Mesenchymal stem cell (in vitro differentiated cells and primary cell): ENCODE measurements at regions not wholly inside any gene's neighbourhood (a gene's known extent, or its start where the extent isn't known, plus 50 kb on each side); places are given as distances from the start of the nearest gene placed in this dataset.

Source experiments
- DNase-seq: peaks from one replicate; pipeline ENCODE4 v3.0.0-alpha.2; 2013
- H2AFZ ChIP-seq: one replicate; pipeline ENCODE4 v1.6.1; 2013; ENCODE audit warnings: low read depth, mild to moderate bottlenecking, control low read depth, inconsistent platforms, low read length, moderate library complexity
- H2AK5ac ChIP-seq: 2 replicates; pipeline ENCODE4 v1.6.1; 2013; ENCODE audit warnings: low read length, moderate library complexity, mild to moderate bottlenecking, inconsistent platforms; ENCODE audit not compliant: severe bottlenecking
- H2BK120ac ChIP-seq: one replicate; pipeline ENCODE4 v1.6.1; 2013; ENCODE audit warnings: low read depth, mild to moderate bottlenecking, inconsistent platforms, low read length, moderate library complexity
- H2BK12ac ChIP-seq, 2 experiments: one replicate each; pipeline ENCODE4 v1.6.1; 2013; ENCODE audit warnings: inconsistent platforms in 2 of 2, low read length in 2 of 2, mild to moderate bottlenecking in 2 of 2, moderate library complexity in 2 of 2, control low read depth in 1 of 2
- H2BK15ac ChIP-seq: one replicate; pipeline ENCODE4 v1.6.1; 2013; ENCODE audit warnings: mild to moderate bottlenecking, low read depth, inconsistent platforms; ENCODE audit not compliant: poor library complexity, severe bottlenecking
- H2BK5ac ChIP-seq: 2 replicates; pipeline ENCODE4 v1.6.1; 2013; ENCODE audit warnings: low read depth, mild to moderate bottlenecking, low read length, control low read depth, inconsistent platforms; ENCODE audit not compliant: poor library complexity, severe bottlenecking
- H3K14ac ChIP-seq, 2 experiments: one replicate each; pipeline ENCODE4 v1.6.1; 2013; ENCODE audit warnings: inconsistent platforms in 2 of 2, low read length in 2 of 2, control low read depth in 1 of 2, mild to moderate bottlenecking in 1 of 2, moderate library complexity in 1 of 2
- H3K18ac ChIP-seq, 2 experiments: one replicate each; pipeline ENCODE4 v1.6.1; 2013; ENCODE audit warnings: inconsistent platforms in 2 of 2, low read length in 2 of 2, control low read depth in 1 of 2, low read depth in 1 of 2, mild to moderate bottlenecking in 1 of 2
- H3K23ac ChIP-seq, 2 experiments: one replicate each; pipeline ENCODE4 v1.6.1; 2013; ENCODE audit warnings: inconsistent platforms in 2 of 2, low read length in 2 of 2, mild to moderate bottlenecking in 2 of 2, moderate library complexity in 2 of 2, control low read depth in 1 of 2
- H3K27ac ChIP-seq: 2 replicates; pipeline ENCODE4 v1.5.1; 2013; ENCODE audit warnings: mild to moderate bottlenecking, moderate library complexity, low read length, control low read depth, inconsistent platforms; ENCODE audit not compliant: poor library complexity, severe bottlenecking
- H3K27me3 ChIP-seq, 2 experiments: 2 replicates each; pipeline versions ENCODE4 v1.6.1 to v1.7.0; 2013; ENCODE audit warnings: low read length in 2 of 2, mild to moderate bottlenecking in 2 of 2, moderate library complexity in 2 of 2, control low read depth in 1 of 2, inconsistent platforms in 1 of 2; ENCODE audit not compliant: control insufficient read depth in 1 of 2, insufficient read depth in 1 of 2
- H3K36me3 ChIP-seq, 2 experiments: 2 replicates each; pipeline versions ENCODE4 v1.6.1 to v1.7.0; 2013; ENCODE audit warnings: low read length in 2 of 2, control low read depth in 1 of 2, inconsistent platforms in 1 of 2, low read depth in 1 of 2, mild to moderate bottlenecking in 1 of 2; ENCODE audit not compliant: insufficient read depth in 2 of 2, control insufficient read depth in 1 of 2
- H3K4ac ChIP-seq, 2 experiments: one replicate each; pipeline ENCODE4 v1.6.1; 2013; ENCODE audit warnings: inconsistent platforms in 2 of 2, low read length in 2 of 2, mild to moderate bottlenecking in 2 of 2, moderate library complexity in 2 of 2, control low read depth in 1 of 2, low read depth in 1 of 2
- H3K4me1 ChIP-seq: 2 replicates; pipeline ENCODE4 v1.6.1; 2013; ENCODE audit warnings: low read depth, low read length, control low read depth; ENCODE audit not compliant: control insufficient read depth, insufficient read depth
- H3K4me2 ChIP-seq: 2 replicates; pipeline ENCODE4 v1.6.1; 2013; ENCODE audit warnings: low read length, mild to moderate bottlenecking, inconsistent platforms; ENCODE audit not compliant: poor library complexity, severe bottlenecking
- H3K4me3 ChIP-seq, 2 experiments: 2 replicates each; pipeline versions ENCODE4 v1.5.1 to v1.7.0; 2013; ENCODE audit warnings: low read length in 2 of 2, mild to moderate bottlenecking in 2 of 2, control low read depth in 1 of 2, low read depth in 1 of 2; ENCODE audit not compliant: insufficient read depth in 1 of 2
- H3K79me1 ChIP-seq: replicated peaks from 2 replicates; pipeline ENCODE4 v1.6.1; 2013; ENCODE audit warnings: mild to moderate bottlenecking, control low read depth, low read length, inconsistent platforms; ENCODE audit not compliant: poor library complexity, severe bottlenecking
- H3K9ac ChIP-seq: 2 replicates; pipeline ENCODE4 v1.7.0; 2013; ENCODE audit warnings: mild to moderate bottlenecking, low read length, moderate library complexity
- H3K9me3 ChIP-seq: 2 replicates; pipeline ENCODE4 v1.7.0; 2013; ENCODE audit warnings: mild to moderate bottlenecking, low read length; ENCODE audit not compliant: control insufficient read depth
- H4K8ac ChIP-seq: one replicate; pipeline ENCODE4 v1.6.1; 2013; ENCODE audit warnings: inconsistent platforms, mild to moderate bottlenecking, low read length, moderate library complexity
- H4K91ac ChIP-seq: one replicate; pipeline ENCODE4 v1.6.1; 2013; ENCODE audit warnings: mild to moderate bottlenecking, low read length, inconsistent platforms
- WGBS: methylation state at CpG from one replicate; pipeline ENCODE4 v1.1.7; 2013; ENCODE audit warnings: mixed read lengths; 5-methylcytosine and 5-hydroxymethylcytosine counted together

DNA sequence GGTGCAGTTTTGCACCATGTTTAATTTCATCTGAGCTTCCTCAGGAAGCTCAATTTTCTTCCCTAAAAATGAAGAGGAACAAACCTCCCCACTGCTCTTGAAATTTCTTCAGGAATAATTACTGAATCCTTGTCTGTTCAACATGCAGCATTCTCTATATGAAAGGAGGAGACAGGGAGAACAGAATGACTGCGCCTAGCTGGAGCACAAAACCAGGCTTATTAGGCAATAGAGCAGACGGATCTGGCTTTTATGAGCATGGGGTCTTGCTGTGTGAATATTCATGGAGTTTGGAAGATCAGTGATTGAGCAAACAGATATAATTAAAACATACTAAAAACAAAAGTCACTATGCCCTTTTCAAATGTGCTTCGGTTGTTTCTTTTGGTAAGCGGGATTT lies 148.1 kb downstream of the SUDS3 start:
- DNase-seq, result no peak
- no peak overlapping the region for H2AK5ac ChIP-seq
- H3K79me1 ChIP-seq, result no peaks in the 10 kb centered on the region
- no peak overlapping the region for H3K18ac ChIP-seq
- H3K4me3 ChIP-seq, result no peak overlapping the region
- H3K9ac ChIP-seq, result no peak overlapping the region
- H3K14ac ChIP-seq, result no peak overlapping the region
- no peaks in the 10 kb centered on the region for H3K27me3 ChIP-seq
- H2BK12ac ChIP-seq, result no peak overlapping the region
- no peak overlapping the region for H3K4me2 ChIP-seq
- no peak overlapping the region for H3K23ac ChIP-seq
- H3K36me3 ChIP-seq, result no peaks in the 10 kb centered on the region
- H2BK5ac ChIP-seq, result no peak overlapping the region
- no peak overlapping the region for H3K4ac ChIP-seq
- no peak overlapping the region for H4K8ac ChIP-seq
- no peak overlapping the region for H2BK15ac ChIP-seq
- no peaks in the 10 kb centered on the region for H3K4me1 ChIP-seq
- no peak overlapping the region for H2BK120ac ChIP-seq
- H3K9me3 ChIP-seq, result no peaks in the 10 kb centered on the region
- no peak overlapping the region for H2AFZ ChIP-seq
- WGBS, result 75% methylated on average over 2 of the region's 4 CpGs
- no peak overlapping the region for H4K91ac ChIP-seq
- H3K27ac ChIP-seq, result no peak overlapping the region

DNA sequence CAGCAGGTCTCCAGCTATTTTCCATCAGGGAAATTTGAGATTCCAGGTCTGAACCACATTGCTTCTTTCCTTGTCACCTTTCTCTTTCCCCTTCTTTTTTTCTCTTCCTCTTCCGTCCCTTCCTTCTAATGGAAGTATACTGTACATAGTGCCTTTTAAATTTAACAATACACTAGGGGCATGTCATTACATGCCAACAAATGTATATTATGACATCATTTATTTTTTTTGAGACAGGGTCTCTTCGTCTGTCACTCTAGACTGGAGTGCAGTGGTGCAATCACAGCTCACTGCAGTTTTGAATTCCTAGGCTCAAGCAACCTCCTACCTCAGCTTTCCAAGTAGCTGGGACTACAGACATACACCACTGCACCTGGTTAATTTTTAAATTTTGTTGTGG lies 148.9 kb downstream of the SUDS3 start:
- H2BK5ac ChIP-seq, result no peak overlapping the region
- no peak overlapping the region for H3K4me2 ChIP-seq
- H3K9ac ChIP-seq, result no peak overlapping the region
- no peak for DNase-seq
- no peaks in the 10 kb centered on the region for H3K27me3 ChIP-seq
- no peak overlapping the region for H3K4me3 ChIP-seq
- no peak overlapping the region for H3K14ac ChIP-seq
- no peak overlapping the region for H2BK120ac ChIP-seq
- H2AK5ac ChIP-seq, result no peak overlapping the region
- no peak overlapping the region for H2BK12ac ChIP-seq
- no peaks in the 10 kb centered on the region for H3K36me3 ChIP-seq
- no peak overlapping the region for H3K4ac ChIP-seq
- H3K79me1 ChIP-seq, result no peaks in the 10 kb centered on the region
- H4K8ac ChIP-seq, result no peak overlapping the region
- H3K18ac ChIP-seq, result no peak overlapping the region
- no peak overlapping the region for H3K23ac ChIP-seq
- no peak overlapping the region for H2AFZ ChIP-seq
- no peak overlapping the region for H3K27ac ChIP-seq
- no peaks in the 10 kb centered on the region for H3K4me1 ChIP-seq
- H4K91ac ChIP-seq, result no peak overlapping the region
- no CpG with 5 or more reads among the region's 2 CpGs for WGBS
- no peaks in the 10 kb centered on the region for H3K9me3 ChIP-seq
- H2BK15ac ChIP-seq, result no peak overlapping the region

DNA sequence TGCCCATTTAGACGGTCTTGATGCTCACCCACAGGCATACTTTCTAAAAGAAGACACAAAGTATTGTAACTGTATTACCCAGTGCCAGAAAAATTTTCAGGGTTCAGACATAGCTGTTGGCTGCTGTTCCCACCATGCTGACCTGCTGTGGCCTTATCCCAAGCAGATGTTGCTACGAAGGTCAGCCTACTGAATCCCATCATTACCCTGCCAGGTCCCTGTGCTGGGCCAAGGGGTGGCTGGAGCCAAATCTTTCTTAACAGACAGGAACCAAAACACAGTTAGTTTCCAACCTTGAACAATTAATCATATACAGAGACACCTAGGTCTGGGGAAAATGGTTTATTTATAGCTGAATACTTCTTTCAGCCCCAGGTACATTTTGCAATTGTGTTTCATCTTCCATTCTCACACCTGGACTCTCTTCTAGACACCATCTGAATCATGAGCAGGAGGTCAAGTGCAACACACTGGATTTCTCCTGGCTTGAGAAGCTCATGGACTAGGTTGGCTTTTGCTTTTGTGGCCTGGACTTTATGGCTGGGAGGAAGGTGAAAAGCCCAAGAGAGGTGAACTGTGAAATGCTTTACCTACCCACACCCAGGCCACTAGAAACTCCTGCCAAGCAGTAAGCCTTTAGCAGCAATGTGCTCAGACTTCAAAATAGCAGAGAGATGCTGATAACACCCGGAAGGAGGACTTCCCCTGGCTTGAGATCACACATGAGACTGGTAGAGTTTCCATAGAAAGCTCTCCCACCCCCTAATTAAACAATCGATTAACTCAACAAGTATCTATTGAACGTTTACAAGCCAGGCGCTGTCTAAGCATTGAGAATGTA lies 150.1 kb downstream of the SUDS3 start:
- no peak overlapping the region for H3K27ac ChIP-seq
- H4K91ac ChIP-seq, result no peak overlapping the region
- H4K8ac ChIP-seq, result no peak overlapping the region
- DNase-seq, result no peak
- no peak overlapping the region for H3K4me3 ChIP-seq
- no peak overlapping the region for H3K23ac ChIP-seq
- no peaks in the 10 kb centered on the region for H3K79me1 ChIP-seq
- no peaks in the 10 kb centered on the region for H3K27me3 ChIP-seq
- H3K36me3 ChIP-seq, result no peaks in the 10 kb centered on the region
- H3K18ac ChIP-seq, result no peak overlapping the region
- no peak overlapping the region for H3K4ac ChIP-seq
- no peak overlapping the region for H2BK5ac ChIP-seq
- no peaks in the 10 kb centered on the region for H3K4me1 ChIP-seq
- no peaks in the 10 kb centered on the region for H3K9me3 ChIP-seq
- H2AK5ac ChIP-seq, result no peak overlapping the region
- no peak overlapping the region for H2AFZ ChIP-seq
- H2BK15ac ChIP-seq, result no peak overlapping the region
- H3K4me2 ChIP-seq, result no peak overlapping the region
- no peak overlapping the region for H3K9ac ChIP-seq
- no peak overlapping the region for H3K14ac ChIP-seq
- H2BK120ac ChIP-seq, result no peak overlapping the region
- WGBS, result 85% methylated on average over 6 of the region's 6 CpGs
- no peak overlapping the region for H2BK12ac ChIP-seq

DNA sequence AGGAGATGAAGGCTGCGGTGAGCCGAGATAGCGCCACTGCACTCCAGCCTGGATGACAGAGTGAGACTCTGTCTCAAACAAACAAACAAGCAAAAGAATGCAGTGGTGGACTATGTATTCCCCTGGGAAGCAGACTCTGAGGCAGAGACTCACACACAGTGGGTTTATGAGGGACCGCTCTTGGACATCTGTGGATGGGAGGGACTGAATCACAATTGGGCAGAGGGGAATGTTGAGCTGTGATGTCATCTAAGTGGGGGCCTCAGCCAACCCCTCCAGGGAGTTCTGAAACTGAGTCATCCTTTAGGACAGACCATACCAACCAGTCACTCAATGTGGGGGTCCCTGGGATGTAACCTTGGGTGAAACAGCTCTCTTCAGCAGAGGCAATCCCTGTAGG lies 151.0 kb downstream of the SUDS3 start:
- DNase-seq, result no peak
- no peak overlapping the region for H2BK120ac ChIP-seq
- H3K9ac ChIP-seq, result no peak overlapping the region
- H3K4ac ChIP-seq, result no peak overlapping the region
- no peak overlapping the region for H4K8ac ChIP-seq
- no peaks in the 10 kb centered on the region for H3K36me3 ChIP-seq
- H3K23ac ChIP-seq, result no peak overlapping the region
- H3K4me1 ChIP-seq, result no peaks in the 10 kb centered on the region
- no peaks in the 10 kb centered on the region for H3K9me3 ChIP-seq
- no peak overlapping the region for H2BK15ac ChIP-seq
- no peaks in the 10 kb centered on the region for H3K79me1 ChIP-seq
- no peak overlapping the region for H2BK12ac ChIP-seq
- no peak overlapping the region for H3K4me3 ChIP-seq
- no peak overlapping the region for H4K91ac ChIP-seq
- no peak overlapping the region for H3K4me2 ChIP-seq
- no peak overlapping the region for H3K27ac ChIP-seq
- H2BK5ac ChIP-seq, result no peak overlapping the region
- no peaks in the 10 kb centered on the region for H3K27me3 ChIP-seq
- no peak overlapping the region for H3K18ac ChIP-seq
- H3K14ac ChIP-seq, result no peak overlapping the region
- H2AFZ ChIP-seq, result no peak overlapping the region
- 72% methylated on average over 4 of the region's 4 CpGs for WGBS
- no peak overlapping the region for H2AK5ac ChIP-seq
